ENCODE measurements at regions not wholly inside any gene's neighbourhood (a gene's known extent, or its start where the extent isn't known, plus 50 kb on each side); places are given as distances from the start of the nearest gene placed in this dataset.
A peak's percentile ranks its signal among the peaks of the same experiment; 100 is the strongest.

- H3K36me3 Mint-ChIP-seq = peaks cover 15% of the 10 kb centered on the region
- TF ChIP-seq CTCF (conservative IDR thresholded peaks at IDR 0.05) = no peak
- peaks cover 15% of the 10 kb centered on the region for H3K4me1 Mint-ChIP-seq (ENCODE audit: unreplicated experiment)
- DNase-seq (ENCODE audit: extremely low spot score, unreplicated experiment) = no peak
- H3K4me3 Mint-ChIP-seq = no peak overlapping the region
- no peaks in the 10 kb centered on the region for H3K27me3 Mint-ChIP-seq
- H3K27ac Mint-ChIP-seq = no peak overlapping the region
- H3K9me3 Mint-ChIP-seq = no peaks in the 10 kb centered on the region
Measured at GRCh38 chr6:150659046-150659763, 59.5 kb downstream of the PLEKHG1 start.

- DNase-seq (ENCODE audit: extremely low spot score, unreplicated experiment) = no peak
- TF ChIP-seq CTCF (conservative IDR thresholded peaks at IDR 0.05) = no peak
- peaks cover 19% of the 10 kb centered on the region for H3K36me3 Mint-ChIP-seq
- H3K9me3 Mint-ChIP-seq = no peaks in the 10 kb centered on the region
- H3K27ac Mint-ChIP-seq = no peak overlapping the region
- H3K4me1 Mint-ChIP-seq (ENCODE audit: unreplicated experiment) = peaks cover 20% of the 10 kb centered on the region
- no peaks in the 10 kb centered on the region for H3K27me3 Mint-ChIP-seq
- H3K4me3 Mint-ChIP-seq = no peak overlapping the region
Measured at GRCh38 chr6:150661216-150662007, 61.7 kb downstream of the PLEKHG1 start.

- Mint-ChIP-seq H3K36me3 (peaks cover 15% of the 10 kb centered on the region), H3K9me3 (no peaks in the 10 kb centered on the region), H3K27me3 (no peaks in the 10 kb centered on the region), H3K27ac (no peak overlapping the region), H3K4me1 (ENCODE audit: unreplicated experiment) (peaks cover 28% of the 10 kb centered on the region), H3K4me3 (no peak overlapping the region)
- no peak for DNase-seq (ENCODE audit: extremely low spot score, unreplicated experiment)
- no peak for TF ChIP-seq CTCF (conservative IDR thresholded peaks at IDR 0.05)
Measured at GRCh38 chr6:150662814-150663213, 63.1 kb downstream of the PLEKHG1 start.

- no peak for TF ChIP-seq CTCF (conservative IDR thresholded peaks at IDR 0.05)
- Mint-ChIP-seq H3K4me3 (no peak overlapping the region), H3K36me3 (peaks cover 16% of the 10 kb centered on the region), H3K27me3 (no peaks in the 10 kb centered on the region), H3K9me3 (no peaks in the 10 kb centered on the region), H3K27ac (no peak overlapping the region), H3K4me1 (ENCODE audit: unreplicated experiment) (peaks cover 33% of the 10 kb centered on the region)
- DNase-seq (ENCODE audit: extremely low spot score, unreplicated experiment) = no peak
Measured at GRCh38 chr6:150664091-150664490, 64.4 kb downstream of the PLEKHG1 start.

- Mint-ChIP-seq H3K4me3 (no peak overlapping the region), H3K36me3 (peaks cover 12% of the 10 kb centered on the region), H3K4me1 (ENCODE audit: unreplicated experiment) (peaks cover 32% of the 10 kb centered on the region), H3K27ac (peak overlapping the region; percentile 31), H3K9me3 (no peaks in the 10 kb centered on the region), H3K27me3 (no peaks in the 10 kb centered on the region)
- no peak for DNase-seq (ENCODE audit: extremely low spot score, unreplicated experiment)
- TF ChIP-seq CTCF (conservative IDR thresholded peaks at IDR 0.05) = no peak
Measured at GRCh38 chr6:150666071-150666470, 66.4 kb downstream of the PLEKHG1 start.
